ENCODE measurements at regions not wholly inside any gene's neighbourhood (a gene's known extent, or its start where the extent isn't known, plus 50 kb on each side); places are given as distances from the start of the nearest gene placed in this dataset.

DNA sequence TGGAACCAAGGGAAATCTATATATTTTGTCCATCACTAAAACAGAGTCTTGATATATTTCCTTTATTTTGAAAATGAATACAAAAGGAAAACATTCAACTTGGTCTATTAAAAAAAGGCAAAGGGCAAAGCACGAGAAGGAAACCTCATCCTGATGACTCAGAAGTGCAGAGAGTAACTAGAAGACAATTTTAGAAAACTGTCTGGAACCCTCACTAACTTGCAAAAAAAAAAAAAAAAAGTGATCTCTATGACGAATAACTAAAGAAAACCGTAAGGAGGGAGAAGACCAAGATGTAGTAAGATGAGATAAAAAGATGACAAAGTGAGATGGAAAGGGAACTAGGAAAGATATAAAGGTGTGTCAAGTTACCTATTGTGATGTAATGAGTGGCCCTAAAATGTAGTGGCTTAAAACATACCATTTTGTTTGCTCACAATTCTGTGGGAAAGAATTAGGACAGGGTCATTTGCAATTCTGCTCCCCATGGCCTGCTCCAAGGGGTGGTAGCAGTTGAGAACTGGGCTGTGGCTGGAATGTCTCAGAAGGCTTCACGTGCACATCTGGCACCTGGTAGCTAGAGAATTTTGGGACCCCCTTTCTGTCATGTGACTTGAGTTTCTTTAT is 303.0 kb downstream of the DYSF start:
- DNase-seq (no peak), ATAC-seq (no peak)
- no peak overlapping the region for H3K4me3 Mint-ChIP-seq
- peaks cover 7% of the 10 kb centered on the region for H3K27me3 Mint-ChIP-seq
- no peaks in the 10 kb centered on the region for H3K4me1 Mint-ChIP-seq
- no peaks in the 10 kb centered on the region for H3K36me3 Mint-ChIP-seq (ENCODE audit: low read depth)
- no peak overlapping the region for H3K27ac Mint-ChIP-seq
- peaks cover 3% of the 10 kb centered on the region for H3K9me3 ChIP-seq (ENCODE audit: control insufficient read depth, low read length, poor library complexity, severe bottlenecking)

- peaks cover 3% of the 10 kb centered on the region for H3K9me3 ChIP-seq (ENCODE audit: control insufficient read depth, low read length, poor library complexity, severe bottlenecking)
- H3K27me3 Mint-ChIP-seq, result peaks cover 11% of the 10 kb centered on the region
- DNase-seq (no peak), ATAC-seq (no peak)
- H3K4me3 Mint-ChIP-seq, result no peak overlapping the region
- no peak overlapping the region for H3K27ac Mint-ChIP-seq
- no peaks in the 10 kb centered on the region for H3K4me1 Mint-ChIP-seq
- H3K36me3 Mint-ChIP-seq (ENCODE audit: low read depth), result no peaks in the 10 kb centered on the region
Measured at GRCh38 chr2:71751590-71751989, 298.2 kb downstream of the DYSF start.

DNA sequence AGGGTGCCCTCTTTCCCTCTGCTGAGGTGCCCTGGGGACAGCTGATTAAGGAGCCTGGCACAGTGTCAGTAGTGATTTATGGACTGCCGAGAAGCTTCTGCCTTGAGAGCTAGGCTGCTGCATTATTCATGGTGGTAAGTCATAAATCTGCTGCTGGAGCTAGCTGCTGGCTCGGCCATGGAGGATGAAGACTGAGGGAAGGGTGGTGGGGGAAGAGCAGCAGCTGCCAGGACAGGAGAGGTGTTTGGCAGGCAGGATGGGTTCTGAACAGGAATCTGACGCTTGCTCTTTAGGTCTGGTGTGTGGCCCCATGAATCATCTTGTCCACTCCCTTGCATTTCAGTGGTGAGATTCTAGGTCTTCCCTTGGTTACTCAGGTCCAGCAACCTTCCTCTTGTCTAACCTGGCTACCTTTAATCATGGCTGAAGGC is 296.3 kb downstream of the DYSF start:
- peaks cover 3% of the 10 kb centered on the region for H3K9me3 ChIP-seq (ENCODE audit: control insufficient read depth, low read length, poor library complexity, severe bottlenecking)
- Mint-ChIP-seq H3K27ac (no peak overlapping the region), H3K27me3 (peaks cover 20% of the 10 kb centered on the region), H3K4me3 (no peak overlapping the region), H3K36me3 (ENCODE audit: low read depth) (no peaks in the 10 kb centered on the region), H3K4me1 (no peaks in the 10 kb centered on the region)
- no peak for ATAC-seq
- no peak for DNase-seq

- ATAC-seq (no peak), DNase-seq (no peak)
- H3K9me3 ChIP-seq (ENCODE audit: control insufficient read depth, low read length, poor library complexity, severe bottlenecking), result peaks cover 3% of the 10 kb centered on the region
- no peaks in the 10 kb centered on the region for H3K36me3 Mint-ChIP-seq (ENCODE audit: low read depth)
- peaks cover 21% of the 10 kb centered on the region for H3K27me3 Mint-ChIP-seq
- no peaks in the 10 kb centered on the region for H3K4me1 Mint-ChIP-seq
- H3K4me3 Mint-ChIP-seq, result no peak overlapping the region
- no peak overlapping the region for H3K27ac Mint-ChIP-seq
Measured at GRCh38 chr2:71748227-71748626, 294.9 kb downstream of the DYSF start.

- Mint-ChIP-seq H3K4me1 (no peaks in the 10 kb centered on the region), H3K4me3 (no peak overlapping the region), H3K36me3 (ENCODE audit: low read depth) (no peaks in the 10 kb centered on the region), H3K27me3 (peaks cover 21% of the 10 kb centered on the region), H3K27ac (no peak overlapping the region)
- H3K9me3 ChIP-seq (ENCODE audit: control insufficient read depth, low read length, poor library complexity, severe bottlenecking), result peaks cover 3% of the 10 kb centered on the region
- no peak for DNase-seq
- ATAC-seq, result no peak
Measured at GRCh38 chr2:71747559-71747958, 294.2 kb downstream of the DYSF start.

- Mint-ChIP-seq H3K36me3 (ENCODE audit: low read depth) (no peaks in the 10 kb centered on the region), H3K27ac (no peak overlapping the region), H3K4me1 (no peaks in the 10 kb centered on the region), H3K4me3 (no peak overlapping the region), H3K27me3 (peaks cover 21% of the 10 kb centered on the region)
- ATAC-seq (no peak), DNase-seq (no peak)
- H3K9me3 ChIP-seq (ENCODE audit: control insufficient read depth, low read length, poor library complexity, severe bottlenecking), result peaks cover 3% of the 10 kb centered on the region
Measured at GRCh38 chr2:71746946-71747501, 293.7 kb downstream of the DYSF start.

DNA sequence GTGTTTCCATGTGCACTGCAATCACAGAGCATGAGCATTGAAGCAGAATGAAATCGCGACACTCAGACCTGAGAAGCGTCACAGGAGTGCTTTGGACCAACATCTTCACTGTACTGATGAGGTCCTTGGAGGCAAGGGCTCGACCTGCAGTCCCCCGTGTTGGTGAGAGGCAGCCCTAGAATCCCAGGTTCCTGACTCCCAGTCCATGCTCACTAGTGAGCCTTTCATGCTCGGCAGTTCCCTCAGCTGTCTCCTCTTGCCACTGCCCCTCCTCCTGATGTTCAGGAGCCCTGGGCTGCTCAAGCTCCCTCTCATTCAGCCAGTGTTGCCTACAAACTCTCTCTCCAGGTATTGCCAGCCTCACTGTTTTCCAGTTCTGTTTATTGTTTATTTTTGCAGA is 291.4 kb downstream of the DYSF start:
- no peaks in the 10 kb centered on the region for H3K36me3 Mint-ChIP-seq (ENCODE audit: low read depth)
- H3K4me1 Mint-ChIP-seq, result no peaks in the 10 kb centered on the region
- H3K27me3 Mint-ChIP-seq, result peaks cover 25% of the 10 kb centered on the region
- ATAC-seq (no peak), DNase-seq (no peak)
- no peaks in the 10 kb centered on the region for H3K9me3 ChIP-seq (ENCODE audit: control insufficient read depth, low read length, poor library complexity, severe bottlenecking)
- no peak overlapping the region for H3K4me3 Mint-ChIP-seq
- no peak overlapping the region for H3K27ac Mint-ChIP-seq

DNA sequence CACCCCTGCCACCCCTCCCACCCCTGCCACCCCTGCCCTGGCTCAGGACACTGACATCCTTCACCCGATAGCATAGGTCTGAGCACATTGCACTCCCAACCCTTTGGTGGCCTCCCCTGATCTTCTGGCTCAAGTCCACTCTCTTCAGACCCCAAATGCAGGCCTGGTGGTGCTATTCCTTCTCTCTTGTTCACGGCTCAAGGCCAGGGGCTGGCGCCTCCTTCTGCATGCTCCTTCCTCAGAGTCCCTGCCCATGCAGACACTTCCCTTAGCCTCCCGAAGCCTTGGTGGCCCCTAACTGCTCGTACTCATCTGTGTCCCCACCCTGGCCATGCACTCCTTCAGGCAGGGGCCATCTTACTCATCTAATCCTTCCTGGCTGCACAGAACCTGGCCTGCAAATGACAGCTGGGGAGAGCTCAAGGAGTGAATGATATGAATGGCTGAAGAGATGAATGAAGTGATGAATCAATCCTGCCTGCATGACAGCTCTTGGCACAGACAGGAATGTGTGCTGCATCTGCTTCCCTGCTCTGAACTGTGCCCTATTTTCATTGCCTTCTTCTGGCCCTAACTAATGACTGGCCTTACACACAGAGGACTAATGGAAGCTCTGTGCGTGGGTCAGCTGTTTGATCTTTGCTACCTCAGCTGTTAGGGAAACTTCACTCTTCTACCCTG is 290.8 kb downstream of the DYSF start:
- Mint-ChIP-seq H3K4me1 (no peaks in the 10 kb centered on the region), H3K27ac (no peak overlapping the region), H3K27me3 (peaks cover 19% of the 10 kb centered on the region), H3K4me3 (no peak overlapping the region), H3K36me3 (ENCODE audit: low read depth) (no peaks in the 10 kb centered on the region)
- H3K9me3 ChIP-seq (ENCODE audit: control insufficient read depth, low read length, poor library complexity, severe bottlenecking), result no peaks in the 10 kb centered on the region
- DNase-seq (no peak), ATAC-seq (no peak)

DNA sequence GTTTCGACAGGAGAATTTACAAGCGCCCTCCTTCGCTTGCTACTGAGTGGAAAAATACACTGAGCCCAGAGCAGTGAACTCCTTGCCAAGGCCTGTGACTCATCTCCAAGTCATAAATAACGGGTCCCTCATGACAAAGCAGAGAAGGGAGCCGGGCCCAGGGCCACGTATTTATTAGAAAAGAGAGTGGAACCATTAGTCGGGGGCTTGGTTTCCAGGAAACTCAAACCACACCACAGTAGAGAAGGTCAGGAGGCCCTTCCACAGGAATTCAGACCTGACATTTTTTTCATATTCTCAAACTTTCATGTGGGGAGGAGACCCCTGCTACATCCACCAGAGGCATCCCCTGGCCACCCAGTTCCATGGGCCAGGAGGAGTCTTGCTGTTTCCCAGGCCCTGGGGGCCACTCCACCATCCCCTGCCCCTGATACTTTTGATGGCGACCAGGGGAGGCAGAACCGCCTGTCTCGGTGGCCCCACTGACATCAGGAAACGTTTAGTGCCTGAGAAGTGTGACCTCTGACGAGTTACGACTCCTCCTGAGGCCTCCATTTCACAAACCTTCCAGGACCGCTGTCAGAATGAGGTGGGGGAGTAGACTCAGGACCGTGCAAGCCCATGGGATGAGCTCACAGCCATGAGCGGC is 289.7 kb downstream of the DYSF start:
- no peak for DNase-seq
- Mint-ChIP-seq H3K4me1 (no peaks in the 10 kb centered on the region), H3K36me3 (ENCODE audit: low read depth) (no peaks in the 10 kb centered on the region), H3K27ac (no peak overlapping the region), H3K27me3 (peaks cover 14% of the 10 kb centered on the region), H3K4me3 (no peak overlapping the region)
- ATAC-seq, result no peak
- H3K9me3 ChIP-seq (ENCODE audit: control insufficient read depth, low read length, poor library complexity, severe bottlenecking), result no peaks in the 10 kb centered on the region

GRCh38 chr2:71736986-71737385 is 283.6 kb downstream of the DYSF start:
- H3K4me3 Mint-ChIP-seq, result no peak overlapping the region
- ATAC-seq, result no peak
- DNase-seq, result no peak

DNA sequence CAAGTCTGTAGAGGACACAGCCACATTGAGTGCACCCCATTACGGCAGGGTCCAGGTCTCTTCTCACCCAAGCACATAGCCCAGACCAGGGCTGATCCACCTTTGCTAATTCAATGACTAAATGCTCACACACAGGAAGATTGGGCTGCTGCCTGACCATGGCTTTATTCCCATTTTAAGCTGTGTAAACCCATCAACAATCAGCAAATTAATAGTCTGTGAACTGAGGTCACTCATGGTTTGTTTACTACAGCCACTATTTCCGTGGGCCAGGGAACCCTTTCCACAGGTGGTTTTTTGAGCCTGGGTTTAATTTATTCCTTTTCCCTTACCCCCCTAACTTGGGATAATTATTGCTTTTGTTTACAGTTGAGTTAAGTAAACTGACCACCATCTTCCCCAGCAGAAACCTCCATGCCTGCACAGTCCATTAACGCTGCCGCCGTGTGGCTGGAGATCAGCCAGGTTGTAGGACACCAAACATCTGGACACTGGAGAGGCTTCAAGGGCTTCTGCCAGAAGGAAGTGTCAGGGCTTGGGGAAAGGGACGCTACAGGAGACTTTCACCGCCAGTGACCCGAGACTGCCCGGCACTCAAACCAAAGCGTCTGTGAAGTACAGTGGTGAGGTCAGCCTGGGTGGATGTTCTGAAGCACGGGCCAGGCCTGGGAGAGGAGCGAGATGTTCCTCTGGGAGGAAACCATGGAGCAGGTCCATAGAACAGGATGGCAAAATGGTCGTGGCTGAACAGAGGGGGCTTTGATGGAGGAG is 282.9 kb downstream of the DYSF start:
- DNase-seq (no peak), ATAC-seq (no peak)
- Mint-ChIP-seq H3K36me3 (ENCODE audit: low read depth) (no peaks in the 10 kb centered on the region), H3K27me3 (peaks cover 4% of the 10 kb centered on the region), H3K4me1 (no peaks in the 10 kb centered on the region), H3K4me3 (no peak overlapping the region), H3K27ac (no peak overlapping the region)
- no peaks in the 10 kb centered on the region for H3K9me3 ChIP-seq (ENCODE audit: control insufficient read depth, low read length, poor library complexity, severe bottlenecking)

More at GRCh38 chr2:71736986-71737385, 283.6 kb downstream of the DYSF start:
- H3K27ac Mint-ChIP-seq, result no peak overlapping the region
- H3K9me3 ChIP-seq (ENCODE audit: control insufficient read depth, low read length, poor library complexity, severe bottlenecking), result no peaks in the 10 kb centered on the region
- peaks cover 4% of the 10 kb centered on the region for H3K27me3 Mint-ChIP-seq
- H3K4me1 Mint-ChIP-seq, result no peaks in the 10 kb centered on the region
- H3K36me3 Mint-ChIP-seq (ENCODE audit: low read depth), result no peaks in the 10 kb centered on the region
